Mucosa of descending colon (tissue), 3 donors: ENCODE measurements at regions not wholly inside any gene's neighbourhood (a gene's known extent, or its start where the extent isn't known, plus 50 kb on each side); places are given as distances from the start of the nearest gene placed in this dataset.

Experiments
- ATAC-seq: fragments of 200-7000 bp; cut with Tn5 transposase; one replicate; pipeline ENCODE4 v1.9.1; 2020; ENCODE audit warnings: mild to moderate bottlenecking, moderate library complexity
- DNase-seq, 3 donors: peaks; one replicate each; pipeline ENCODE4 v3.0.0-alpha.2; 2020
- H3K36me3 ChIP-seq: fragments of 200-600 bp; one replicate; pipeline ENCODE4 v1.8.0; 2021; ENCODE audit warnings: low read depth, mild to moderate bottlenecking
- H3K4me1 ChIP-seq: fragments of 200-600 bp; one replicate; pipeline ENCODE4 v1.8.0; 2021; ENCODE audit warnings: low read depth, mild to moderate bottlenecking
- H3K4me3 ChIP-seq: fragments of 200-600 bp; one replicate; pipeline ENCODE4 v1.8.0; 2021; ENCODE audit warnings: mild to moderate bottlenecking
- H3K9me3 ChIP-seq: fragments of 200-600 bp; one replicate; pipeline ENCODE4 v1.8.0; 2021; ENCODE audit warnings: mild to moderate bottlenecking
- intact Hi-C, 2 donors: fragments of 100-400 bp; cut with DNase I in 1 of 2; cut with micrococcal nuclease in 1 of 2; formaldehyde crosslinking; loops; one replicate each; pipeline versions ENCODE4 v1.11.0 to v1.11.1; 2022; cut with DNase I, micrococcal nuclease
- TF ChIP-seq, protein P1 (sequence below): fragments of 200-600 bp; IDR thresholded peaks from one replicate; pipeline ENCODE4 v1.8.0; 2022; ENCODE audit warnings: antibody characterized with exemption, mild to moderate bottlenecking
- donor health status: DM: no; HTN: no; CAD: no; lungs with moderate emphysema.
- donor health status: DM: no; HTN: no; CAD: no.
- donor health status: DM: no; HTN: yes; CAD: no.

DNA sequence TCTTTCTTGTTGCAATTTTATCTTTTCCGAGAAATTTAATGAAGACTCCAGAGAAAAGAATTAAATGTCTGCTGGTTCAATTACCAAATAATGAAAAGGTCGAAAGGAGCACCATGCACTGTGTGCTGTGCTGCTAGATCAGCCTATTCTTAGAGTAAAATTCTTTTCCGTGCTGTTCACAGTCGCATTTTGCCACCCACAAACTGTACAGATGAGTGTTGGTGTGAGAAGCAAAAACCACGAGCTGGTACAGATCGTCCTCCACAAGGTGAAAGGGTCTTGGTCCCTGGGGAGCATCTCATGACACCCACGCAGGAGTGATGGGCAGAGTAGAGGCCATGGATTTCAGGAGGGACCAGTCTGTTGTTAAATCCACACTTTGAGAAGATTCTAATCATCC lies 143.8 kb upstream of the PUM3 start:
- Histone ChIP-seq H3K4me3 (no peak overlapping the region), H3K9me3 (no peaks in the 10 kb centered on the region), H3K36me3 (no peaks in the 10 kb centered on the region), H3K4me1 (no peaks in the 10 kb centered on the region)
- TF ChIP-seq, protein P1, sequence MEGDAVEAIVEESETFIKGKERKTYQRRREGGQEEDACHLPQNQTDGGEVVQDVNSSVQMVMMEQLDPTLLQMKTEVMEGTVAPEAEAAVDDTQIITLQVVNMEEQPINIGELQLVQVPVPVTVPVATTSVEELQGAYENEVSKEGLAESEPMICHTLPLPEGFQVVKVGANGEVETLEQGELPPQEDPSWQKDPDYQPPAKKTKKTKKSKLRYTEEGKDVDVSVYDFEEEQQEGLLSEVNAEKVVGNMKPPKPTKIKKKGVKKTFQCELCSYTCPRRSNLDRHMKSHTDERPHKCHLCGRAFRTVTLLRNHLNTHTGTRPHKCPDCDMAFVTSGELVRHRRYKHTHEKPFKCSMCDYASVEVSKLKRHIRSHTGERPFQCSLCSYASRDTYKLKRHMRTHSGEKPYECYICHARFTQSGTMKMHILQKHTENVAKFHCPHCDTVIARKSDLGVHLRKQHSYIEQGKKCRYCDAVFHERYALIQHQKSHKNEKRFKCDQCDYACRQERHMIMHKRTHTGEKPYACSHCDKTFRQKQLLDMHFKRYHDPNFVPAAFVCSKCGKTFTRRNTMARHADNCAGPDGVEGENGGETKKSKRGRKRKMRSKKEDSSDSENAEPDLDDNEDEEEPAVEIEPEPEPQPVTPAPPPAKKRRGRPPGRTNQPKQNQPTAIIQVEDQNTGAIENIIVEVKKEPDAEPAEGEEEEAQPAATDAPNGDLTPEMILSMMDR, result no peak
- ATAC-seq (no peak), DNase-seq (no peak)
- intact Hi-C loops, result no loop called here

DNA sequence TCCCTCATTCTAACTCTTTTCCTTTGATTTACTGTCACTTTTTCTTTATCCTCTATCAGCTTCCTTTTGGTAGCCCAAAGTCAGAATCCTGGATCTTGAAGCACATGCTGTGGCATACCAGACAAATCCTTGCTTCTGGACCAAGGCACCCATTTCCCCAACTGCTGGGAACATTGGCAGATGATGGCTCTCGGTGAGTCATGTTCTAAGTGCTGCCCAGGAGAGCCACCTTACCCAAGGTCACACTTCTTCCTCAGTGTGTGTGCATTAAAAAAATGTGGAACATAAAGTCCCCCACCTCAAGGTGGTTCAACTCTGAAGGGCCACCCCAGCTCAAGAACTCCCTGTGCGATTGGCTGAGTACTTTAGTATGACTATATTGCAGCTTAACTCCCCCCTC lies 141.4 kb upstream of the PUM3 start:
- DNase-seq, result no peak
- intact Hi-C loops, result no loop called here
- ATAC-seq, result no peak

DNA sequence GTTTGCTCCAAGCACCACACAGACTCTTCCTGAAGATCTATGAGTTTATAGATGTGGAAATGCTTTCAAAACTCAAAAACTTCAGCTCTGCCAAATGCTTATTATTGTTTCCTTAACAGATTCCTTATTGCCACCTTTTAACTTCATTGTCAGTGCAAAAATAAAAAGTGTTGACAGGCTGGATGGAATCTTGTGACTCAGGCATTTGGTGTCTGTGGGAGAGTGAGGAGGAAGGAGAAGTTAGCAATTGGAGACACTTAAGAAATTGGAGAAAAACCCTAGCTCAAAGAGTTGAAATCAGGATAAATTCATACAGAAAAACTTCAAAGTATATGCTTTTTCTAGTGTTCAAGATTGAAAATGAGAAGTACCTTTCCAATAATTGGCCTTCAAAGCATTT lies 140.6 kb upstream of the PUM3 start:
- no peak for ATAC-seq
- H3K9me3 ChIP-seq, result no peaks in the 10 kb centered on the region
- H3K36me3 ChIP-seq, result no peaks in the 10 kb centered on the region
- TF ChIP-seq, protein P1, result no peak
- no peak overlapping the region for H3K4me3 ChIP-seq
- no peak for DNase-seq
- intact Hi-C loops, result no loop called here
- H3K4me1 ChIP-seq, result no peaks in the 10 kb centered on the region

More for the DNA sequence above, 141.4 kb upstream of the PUM3 start:
- no peak overlapping the region for H3K4me3 ChIP-seq
- no peaks in the 10 kb centered on the region for H3K4me1 ChIP-seq
- TF ChIP-seq, protein P1, result no peak
- H3K9me3 ChIP-seq, result no peaks in the 10 kb centered on the region
- H3K36me3 ChIP-seq, result no peaks in the 10 kb centered on the region

DNA sequence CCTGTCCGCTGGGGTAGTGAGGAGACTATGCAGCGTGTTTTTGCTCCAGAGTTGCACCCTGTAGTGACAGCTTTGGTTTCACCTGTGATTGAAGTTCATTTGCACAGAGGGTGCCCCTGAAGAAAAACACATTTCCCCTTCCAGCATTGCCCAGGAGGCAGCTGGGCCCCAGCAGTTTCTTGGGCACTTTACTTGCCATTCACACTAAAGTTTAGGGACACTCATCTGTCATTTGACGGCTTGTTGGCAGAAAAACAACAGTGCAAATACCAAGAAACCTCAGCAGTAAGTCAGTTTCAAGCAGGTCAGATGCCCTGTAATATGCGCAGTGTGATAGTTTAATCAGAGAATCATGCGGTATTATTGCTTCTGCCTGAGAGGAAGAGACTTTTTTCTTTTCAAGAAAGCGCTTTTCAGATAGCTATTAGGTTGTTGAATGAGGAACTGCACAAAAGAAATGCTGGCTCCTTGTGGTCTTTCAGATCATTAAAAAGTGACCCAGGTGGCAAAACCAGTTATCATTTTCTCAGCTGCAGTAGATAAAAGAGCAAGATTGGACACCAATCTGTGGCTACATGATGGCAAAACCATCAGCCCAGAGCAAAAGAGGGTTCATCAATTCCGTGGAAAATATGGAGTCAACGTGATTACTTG lies 136.2 kb upstream of the PUM3 start:
- no peaks in the 10 kb centered on the region for H3K4me1 ChIP-seq
- intact Hi-C loops, result no loop called here
- no peak overlapping the region for H3K4me3 ChIP-seq
- no peaks in the 10 kb centered on the region for H3K36me3 ChIP-seq
- TF ChIP-seq, protein P1, result no peak
- DNase-seq (no peak), ATAC-seq (no peak)
- no peaks in the 10 kb centered on the region for H3K9me3 ChIP-seq

DNA sequence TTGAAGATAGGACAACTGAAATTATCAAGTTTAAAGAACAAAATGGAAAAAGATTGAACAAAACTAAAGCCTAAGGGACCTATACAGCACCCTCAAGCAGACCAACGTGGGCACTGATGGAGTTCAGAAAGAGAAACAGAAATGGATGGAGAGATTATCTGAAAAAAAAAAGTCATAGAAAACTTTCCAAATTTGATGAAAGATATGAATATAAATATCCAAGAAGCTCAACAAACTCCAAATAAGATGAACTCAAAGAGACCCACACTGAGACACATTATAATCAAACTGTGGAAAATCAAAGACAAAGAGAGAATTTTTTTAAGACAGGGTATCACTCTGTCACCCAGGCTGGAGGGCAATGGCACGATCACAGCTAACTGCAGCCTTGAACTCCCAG lies 128.6 kb upstream of the PUM3 start:
- Histone ChIP-seq H3K9me3 (peaks cover 10% of the 10 kb centered on the region), H3K4me3 (no peak overlapping the region), H3K36me3 (no peaks in the 10 kb centered on the region), H3K4me1 (no peaks in the 10 kb centered on the region)
- DNase-seq (no peak), ATAC-seq (no peak)
- TF ChIP-seq, protein P1, result no peak
- intact Hi-C loops, result no loop called here

DNA sequence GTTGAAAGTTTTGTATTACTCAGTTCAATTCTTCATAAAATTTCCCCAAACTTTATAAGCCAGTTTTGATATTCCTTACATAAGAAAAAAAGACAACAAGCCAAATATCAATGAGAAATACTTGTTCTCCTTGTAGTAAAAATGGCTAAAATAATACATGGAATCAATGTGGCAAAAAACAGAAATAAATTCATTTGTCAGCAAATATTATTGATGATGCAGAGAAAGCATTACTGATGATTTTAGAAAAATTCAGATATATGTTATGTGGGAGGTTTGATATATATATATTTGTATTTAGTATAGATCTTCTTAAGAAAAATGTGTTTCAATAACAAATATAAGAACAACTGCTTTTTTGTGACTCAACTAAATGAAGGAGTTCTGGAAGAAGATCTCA lies 127.0 kb upstream of the PUM3 start:
- no peaks in the 10 kb centered on the region for H3K4me1 ChIP-seq
- intact Hi-C loops, result no loop called here
- H3K4me3 ChIP-seq, result no peak overlapping the region
- TF ChIP-seq, protein P1, result no peak
- peaks cover 10% of the 10 kb centered on the region for H3K9me3 ChIP-seq
- DNase-seq (no peak), ATAC-seq (no peak)
- H3K36me3 ChIP-seq, result no peaks in the 10 kb centered on the region
